NCI-H69 (cell line): ENCODE measurements at regions not wholly inside any gene's neighbourhood (a gene's known extent, or its start where the extent isn't known, plus 50 kb on each side); places are given as distances from the start of the nearest gene placed in this dataset.
"Not testable (repeated sequence)": the region's sequence is repeated elsewhere in the genome, so short reads cannot be mapped to it uniquely, and the experiment has no call there.

Experiments used
- DNase-seq: peaks from one replicate; lab custom pipeline; 2025; lab: John Stamatoyannopoulos, UW

DNA sequence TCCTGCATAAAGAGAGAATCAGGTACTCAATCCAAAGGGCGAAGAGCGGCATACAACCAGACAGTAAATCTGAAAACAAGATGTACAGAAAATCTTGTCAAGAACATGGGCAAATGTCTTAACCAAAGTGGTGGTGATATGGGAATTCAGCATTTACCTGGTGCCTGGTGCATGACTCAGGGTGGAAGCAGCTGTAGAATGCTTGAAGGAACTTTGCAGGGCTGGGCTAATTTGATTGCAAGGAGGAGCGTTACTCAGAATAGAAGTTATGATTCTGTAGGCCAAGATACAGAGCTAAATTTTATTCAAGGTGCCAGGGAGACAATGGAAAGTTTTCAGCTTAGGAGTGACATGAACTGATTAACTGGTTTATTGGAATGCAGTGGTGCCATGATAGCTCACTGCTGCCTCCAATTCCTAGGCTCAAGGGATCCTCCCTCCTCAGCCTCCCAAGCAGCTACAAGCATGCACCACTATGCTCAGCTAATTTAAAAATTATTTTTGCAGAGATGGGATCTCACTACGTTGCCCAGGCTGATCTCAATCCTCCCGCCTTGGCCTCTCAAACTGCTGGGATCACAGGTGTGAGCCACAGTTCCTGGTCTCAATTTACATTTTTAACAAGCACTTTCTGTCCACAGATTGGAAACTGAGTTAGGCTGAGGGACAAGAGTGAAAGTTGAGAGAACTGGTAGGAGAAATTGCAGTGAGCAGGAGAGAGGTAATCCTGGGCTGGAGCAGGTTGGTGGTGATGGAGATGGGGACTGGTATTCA lies 91.5 kb upstream of the TBC1D5 start:
- no peak for DNase-seq

DNA sequence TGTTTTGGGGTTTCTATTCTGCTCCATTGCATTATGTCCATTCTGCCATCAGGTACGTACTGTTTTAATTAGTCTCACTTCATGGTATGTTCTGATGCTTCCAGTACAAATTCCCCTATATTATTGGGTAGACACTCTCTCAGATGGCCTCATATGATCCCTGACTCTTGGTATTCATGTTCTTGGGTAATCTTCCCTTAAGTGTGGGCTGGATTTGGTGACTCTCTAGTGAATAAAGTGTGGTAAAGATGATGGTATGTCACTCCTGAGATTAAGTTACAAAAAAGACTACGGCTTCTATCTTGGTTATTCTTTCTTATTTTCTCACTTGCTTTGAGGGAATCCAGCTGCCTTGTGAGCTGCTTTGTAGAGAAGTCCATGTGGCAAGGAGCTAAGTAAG lies 89.6 kb upstream of the TBC1D5 start:
- no peak for DNase-seq

DNA sequence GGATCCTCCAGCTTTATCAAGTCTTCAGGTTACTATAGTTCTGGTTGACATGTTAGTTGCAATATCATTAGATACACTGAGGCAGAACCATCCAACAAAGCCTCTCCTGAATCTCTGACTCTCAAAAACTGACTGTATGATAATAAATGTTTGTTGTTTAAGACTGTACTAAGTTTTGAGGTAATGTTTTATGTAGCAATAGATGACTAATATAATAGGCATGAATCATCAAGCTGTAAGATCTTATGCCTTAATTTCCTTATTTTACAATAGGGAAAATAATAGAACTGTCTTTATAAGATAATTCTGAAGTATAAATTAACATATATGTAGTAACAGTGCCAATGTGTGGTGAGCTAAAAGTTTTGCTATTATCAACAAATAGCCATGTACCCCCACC lies 88.9 kb upstream of the TBC1D5 start:
- DNase-seq, result no peak

DNA sequence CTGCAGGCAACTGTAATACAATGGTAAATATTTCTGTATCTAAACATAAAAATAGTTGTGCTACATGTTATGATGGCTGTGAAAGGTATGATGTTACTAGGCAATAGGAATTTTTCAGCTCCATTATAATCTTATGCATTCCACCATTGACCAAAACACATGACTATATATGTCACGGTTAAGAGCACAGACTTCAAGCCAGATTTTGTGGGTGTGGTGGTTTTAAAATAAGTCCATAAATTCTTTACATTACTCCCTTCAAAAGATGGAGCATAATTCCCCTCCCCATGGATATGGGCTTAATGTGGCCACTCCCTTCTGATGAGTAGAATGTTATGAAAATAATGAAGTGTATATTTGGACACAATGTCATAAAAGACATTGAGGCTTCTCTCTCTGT lies 88.4 kb upstream of the TBC1D5 start:
- no peak for DNase-seq

DNA sequence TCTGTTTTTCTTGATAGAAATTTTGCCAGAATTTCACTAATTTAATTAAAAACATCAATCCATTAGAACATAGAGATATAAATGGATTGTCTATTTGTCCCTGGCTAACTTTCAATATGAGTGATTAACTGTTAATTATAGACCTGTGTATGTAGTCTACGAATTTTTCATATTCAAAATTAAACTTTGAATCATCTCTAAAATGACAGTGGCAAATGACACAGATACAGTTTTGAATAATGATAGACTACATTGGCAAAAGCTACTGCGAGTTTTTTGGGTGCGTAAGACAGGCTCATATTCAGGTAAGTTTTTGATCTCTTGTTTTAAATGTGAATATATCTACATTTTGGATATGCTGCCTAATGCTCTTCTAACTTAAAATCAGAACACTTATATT lies 86.0 kb upstream of the TBC1D5 start:
- no peak for DNase-seq

DNA sequence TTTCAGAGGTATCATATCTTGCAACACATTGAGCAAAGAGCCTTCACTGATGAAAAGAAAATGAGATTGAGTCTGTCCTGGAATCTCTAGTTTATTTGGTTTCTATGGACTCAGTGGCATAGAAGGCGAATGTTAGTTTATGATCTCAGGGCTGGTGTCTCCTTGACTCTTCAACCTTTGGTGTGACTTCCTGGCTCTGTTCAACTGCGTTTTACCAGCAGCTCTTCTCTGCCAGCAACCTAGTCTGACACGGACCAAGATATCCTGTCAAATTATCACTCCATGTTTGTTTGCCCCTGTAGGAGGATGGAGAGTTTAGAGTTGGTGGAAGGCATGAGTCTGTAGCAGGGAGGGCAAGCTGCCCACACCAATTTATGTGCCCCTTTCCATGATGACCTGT lies 82.9 kb upstream of the TBC1D5 start:
- DNase-seq, result no peak

DNA sequence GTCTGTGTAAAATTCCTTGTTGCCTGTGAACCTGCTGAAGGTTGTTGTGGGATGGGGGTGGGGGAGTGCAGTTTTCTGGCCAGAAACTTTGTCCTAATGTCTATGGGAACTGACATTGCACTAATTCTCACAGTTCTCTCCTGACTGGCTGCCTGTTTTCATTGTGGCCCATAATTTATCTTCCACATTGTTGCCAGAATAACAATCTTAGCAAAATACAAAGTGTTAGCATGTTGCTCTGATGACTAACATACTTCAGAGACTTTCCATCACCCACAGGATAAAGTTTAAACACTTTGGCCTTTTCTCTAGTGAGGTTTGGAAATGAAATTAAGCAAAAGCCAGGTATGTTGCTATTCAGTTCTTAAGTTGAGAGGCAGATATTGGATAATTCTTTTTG lies 81.4 kb upstream of the TBC1D5 start:
- no peak for DNase-seq

DNA sequence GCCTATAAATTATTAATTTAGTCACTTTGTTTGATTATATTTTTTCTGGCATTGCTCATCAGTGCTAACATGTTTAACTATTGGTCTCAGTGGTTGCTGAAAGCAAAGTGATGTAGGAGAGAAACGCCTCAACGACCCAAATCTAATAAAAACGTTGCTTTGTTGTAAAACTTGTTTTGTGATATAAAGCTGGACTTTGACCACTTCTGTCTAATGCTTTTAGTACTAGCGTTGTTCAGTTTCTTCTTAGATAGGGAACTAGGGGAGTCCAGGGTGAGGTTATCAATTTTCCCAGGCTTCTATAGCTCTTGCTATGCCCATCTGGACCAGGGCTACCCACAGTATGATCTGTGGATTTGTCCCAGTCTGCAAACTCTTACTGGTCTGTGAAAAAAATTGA lies 80.6 kb upstream of the TBC1D5 start:
- no peak for DNase-seq

DNA sequence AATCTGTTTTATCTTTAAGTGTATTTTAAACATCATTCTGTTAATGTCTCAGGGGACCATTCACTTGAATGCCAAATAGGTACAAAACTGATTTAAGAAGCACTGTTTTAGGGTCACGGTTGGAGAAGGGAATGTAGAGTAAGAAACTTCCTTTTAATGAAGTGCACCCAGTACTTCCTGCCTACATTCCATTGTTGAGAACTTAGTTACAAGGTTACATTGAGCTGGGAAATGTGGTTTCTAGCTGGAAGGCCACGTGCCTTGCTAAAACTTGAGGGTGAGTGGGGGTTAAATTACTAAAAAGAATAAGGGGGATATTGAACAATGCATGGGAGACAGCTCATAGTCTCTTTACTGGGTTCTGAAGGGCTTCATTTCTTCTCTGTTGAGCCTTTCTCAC lies 78.3 kb upstream of the TBC1D5 start:
- DNase-seq, result no peak

DNA sequence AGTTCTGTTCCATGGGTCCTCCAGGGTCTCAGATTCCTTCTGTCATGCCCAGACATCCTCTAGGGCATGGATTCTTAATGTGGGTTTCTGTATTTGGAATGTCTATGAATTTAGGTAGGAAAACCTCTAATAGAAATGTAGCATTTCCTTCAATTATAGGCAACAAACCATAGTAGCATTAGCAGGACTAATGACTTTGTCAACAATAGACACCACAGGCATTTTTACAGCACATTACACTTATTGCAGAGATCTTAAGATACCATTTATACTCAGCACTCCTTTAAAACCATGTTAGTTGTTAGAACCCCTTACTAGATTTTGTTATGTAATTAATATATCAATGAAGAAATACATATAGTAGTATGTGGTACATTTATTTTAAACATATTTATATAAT lies 77.8 kb upstream of the TBC1D5 start:
- peak; percentile 24 for DNase-seq

DNA sequence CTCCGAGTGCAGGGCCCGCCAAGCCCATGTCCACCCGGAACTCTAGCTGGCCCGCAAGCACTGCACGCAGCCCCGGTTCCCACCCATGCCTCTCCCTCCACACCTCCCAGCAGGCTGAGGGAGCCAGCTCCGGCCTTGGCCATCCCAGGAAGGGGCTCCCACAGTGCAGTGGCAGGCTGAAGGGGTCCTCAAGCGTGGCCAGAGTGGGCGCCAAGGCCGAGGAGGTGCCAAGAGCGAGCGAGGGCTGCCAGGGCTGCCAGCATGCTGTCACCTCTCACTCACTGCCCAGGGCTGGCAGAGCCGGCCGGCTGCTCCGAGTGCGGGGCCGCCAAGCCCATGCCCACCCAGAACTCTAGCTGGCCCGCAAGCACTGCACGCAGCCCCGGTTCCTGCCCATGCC lies 75.5 kb upstream of the TBC1D5 start:
- DNase-seq, result not testable (repeated sequence)

DNA sequence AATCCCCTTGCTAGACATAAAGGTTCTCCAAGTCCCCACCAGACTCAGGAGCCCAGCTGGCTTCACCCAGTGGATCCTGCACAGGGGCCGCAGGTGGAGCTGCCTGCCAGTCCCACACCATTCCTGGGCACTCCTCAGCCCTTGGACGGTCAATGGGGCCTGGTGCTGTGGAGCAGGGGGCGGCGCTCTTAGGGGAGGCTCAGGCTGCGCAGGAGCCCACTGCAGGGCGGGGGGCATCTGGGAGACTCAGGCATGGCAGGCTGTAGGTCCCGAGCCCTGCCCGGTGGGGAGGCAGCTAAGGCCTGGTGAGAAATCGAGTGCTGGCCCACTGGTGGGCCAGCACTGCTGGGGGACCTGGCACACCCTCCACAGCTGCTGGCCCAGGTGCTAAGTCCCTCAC lies 75.1 kb upstream of the TBC1D5 start:
- no peak for DNase-seq

DNA sequence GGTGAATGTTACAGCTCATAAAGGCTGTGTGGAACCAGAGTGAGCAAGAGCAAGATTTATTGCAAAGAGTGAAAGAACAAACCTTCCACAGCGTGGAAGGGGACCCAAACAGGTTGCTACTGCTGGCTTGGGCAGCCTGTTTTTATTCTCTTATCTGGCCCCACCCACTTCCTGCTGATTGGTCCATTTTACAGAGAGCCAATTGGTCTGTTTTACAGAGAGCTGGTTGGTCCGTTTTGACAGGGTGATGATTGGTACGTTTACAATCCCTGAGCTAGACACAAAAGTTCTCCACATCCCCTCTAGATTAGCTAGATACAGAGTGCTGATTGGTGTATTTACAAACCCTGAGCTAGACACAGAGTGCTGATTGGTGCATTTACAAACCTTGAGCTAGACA lies 74.4 kb upstream of the TBC1D5 start:
- not testable (repeated sequence) for DNase-seq

DNA sequence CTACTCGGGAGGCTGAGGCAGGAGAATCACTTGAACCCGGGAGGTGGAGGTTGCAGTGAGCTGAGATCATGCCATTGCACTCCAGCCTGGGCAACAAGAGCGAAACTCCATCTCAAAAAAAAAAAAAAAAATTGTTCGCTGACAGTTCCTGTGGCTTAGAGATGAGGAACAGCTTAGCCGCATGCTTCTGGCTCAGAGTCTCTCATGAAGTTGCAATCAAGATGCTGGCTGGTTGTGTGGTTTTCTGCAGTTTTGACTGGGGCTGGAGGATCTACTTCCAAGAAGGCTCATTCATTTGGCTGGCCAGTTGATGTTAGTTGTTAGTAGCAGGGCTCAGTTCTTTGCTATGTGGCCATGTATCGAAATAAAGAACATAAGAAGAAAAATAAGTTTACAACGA lies 69.9 kb upstream of the TBC1D5 start:
- not testable (repeated sequence) for DNase-seq

DNA sequence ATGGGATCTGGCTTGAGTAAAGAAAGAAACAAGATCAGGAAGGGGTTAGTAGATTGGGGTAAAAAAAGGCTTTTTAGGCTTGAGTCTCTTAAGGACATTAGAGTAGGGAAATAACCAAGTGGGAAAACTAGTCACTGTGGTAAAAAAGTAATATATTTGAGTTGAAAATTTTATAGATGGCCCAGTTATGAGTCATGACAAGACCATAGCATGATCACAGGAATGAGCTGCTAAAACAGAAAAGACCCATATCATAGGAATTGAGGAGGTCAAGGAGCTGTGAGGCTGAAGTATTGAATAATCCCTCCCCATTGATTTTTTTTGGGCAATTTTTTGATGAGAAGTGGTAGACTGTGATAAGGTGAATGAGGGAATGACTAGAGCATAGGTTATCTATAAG lies 69.2 kb upstream of the TBC1D5 start:
- no peak for DNase-seq

DNA sequence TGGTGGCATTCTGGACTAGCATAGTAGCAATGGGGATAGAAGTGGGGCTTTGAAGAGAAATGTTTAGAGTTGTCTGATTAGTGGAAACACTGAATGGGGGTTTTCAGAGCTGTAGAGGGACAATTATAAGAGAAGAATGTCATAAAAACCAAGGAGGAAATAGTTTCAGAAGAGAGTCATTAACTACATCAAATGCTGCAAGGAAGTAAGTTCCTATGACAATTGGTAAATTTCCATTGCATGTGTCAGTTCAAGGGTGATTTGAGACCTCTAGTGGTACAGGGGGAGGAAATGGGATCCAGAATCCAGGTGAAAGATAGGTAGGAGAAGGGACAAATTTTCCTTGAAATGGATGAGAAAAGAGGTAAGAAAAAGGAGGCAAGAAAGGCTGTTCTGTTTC lies 68.3 kb upstream of the TBC1D5 start:
- DNase-seq, result peak; percentile 8

DNA sequence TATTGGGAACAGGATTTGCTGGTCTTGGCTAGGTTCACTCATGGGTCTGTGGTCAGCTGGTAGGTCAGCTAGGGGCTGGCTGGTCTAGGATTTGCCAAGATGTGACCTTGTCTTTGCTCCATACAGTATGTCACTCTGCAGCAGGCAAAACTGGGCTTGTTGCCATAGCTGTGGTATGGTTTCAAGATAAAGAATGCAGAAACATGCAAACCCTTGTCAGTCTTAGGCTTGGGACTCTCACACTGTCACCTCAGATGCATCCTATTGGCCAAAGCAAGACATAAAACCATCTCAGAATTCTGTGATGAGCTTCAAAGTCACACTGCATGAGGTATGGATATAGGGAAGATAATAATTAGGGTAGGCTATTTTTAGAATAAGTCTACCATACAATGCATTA lies 66.6 kb upstream of the TBC1D5 start:
- peak; percentile 8 for DNase-seq

DNA sequence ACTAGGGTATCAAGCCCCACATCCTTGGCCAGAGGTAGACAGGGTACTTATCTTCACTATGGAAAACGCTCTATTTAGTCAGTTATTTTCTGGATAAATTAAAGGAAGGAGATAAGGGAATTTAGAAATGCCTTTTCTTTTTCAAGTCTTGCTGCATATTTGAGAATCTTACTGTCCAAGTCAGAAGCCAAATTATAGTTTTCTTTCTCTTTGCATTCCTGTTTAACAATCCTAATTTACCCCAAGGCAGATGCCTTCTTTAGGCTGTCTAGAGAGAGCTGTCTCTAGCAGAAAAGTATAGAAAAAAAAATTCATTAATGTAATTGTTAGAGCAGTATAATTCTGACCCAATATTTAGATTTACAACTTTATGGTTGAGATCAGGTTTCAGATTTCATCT lies 64.4 kb upstream of the TBC1D5 start:
- DNase-seq, result no peak

DNA sequence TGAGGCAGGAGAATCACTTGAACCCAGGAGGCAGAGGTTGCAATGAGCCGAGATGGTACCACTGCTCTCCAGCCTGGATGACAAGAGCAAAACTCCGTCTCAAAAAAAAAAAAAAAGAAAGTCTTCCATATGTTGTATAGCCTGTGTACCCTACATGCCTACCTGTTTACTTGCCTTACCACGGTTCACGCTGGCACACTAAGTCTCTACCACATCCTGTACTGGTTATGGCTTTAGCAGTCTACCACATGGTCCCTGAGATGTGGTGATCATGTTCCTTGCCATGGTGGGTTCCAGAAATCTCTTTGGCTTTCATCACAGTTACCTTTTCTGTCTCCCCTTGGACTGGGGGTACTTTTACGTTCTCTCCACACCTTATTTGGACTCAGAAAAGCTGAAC lies 63.8 kb upstream of the TBC1D5 start:
- DNase-seq, result no peak

DNA sequence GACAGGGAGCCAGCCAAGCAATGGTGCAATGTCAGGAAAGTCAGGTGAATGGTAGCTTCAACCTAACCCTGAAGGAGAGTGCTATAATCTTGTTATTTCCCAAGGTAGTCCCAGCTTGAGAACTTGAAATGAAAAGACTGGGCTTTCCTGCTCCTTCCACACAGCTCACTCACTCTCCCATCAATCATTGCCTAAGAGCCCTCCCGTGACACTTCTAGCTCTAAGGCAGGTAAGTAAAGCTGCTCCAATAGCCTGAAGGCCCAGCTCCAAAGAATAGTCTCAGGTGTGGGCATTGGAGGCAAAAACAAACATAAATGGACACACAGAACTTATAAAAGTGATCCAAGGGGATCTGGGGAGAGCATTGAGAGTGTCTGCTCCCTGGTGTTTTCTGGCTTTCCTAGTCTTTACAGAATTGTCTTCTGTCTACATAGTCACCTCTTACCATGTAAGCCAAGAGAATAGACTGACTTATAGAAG lies 63.1 kb upstream of the TBC1D5 start:
- DNase-seq, result peak; percentile 16

DNA sequence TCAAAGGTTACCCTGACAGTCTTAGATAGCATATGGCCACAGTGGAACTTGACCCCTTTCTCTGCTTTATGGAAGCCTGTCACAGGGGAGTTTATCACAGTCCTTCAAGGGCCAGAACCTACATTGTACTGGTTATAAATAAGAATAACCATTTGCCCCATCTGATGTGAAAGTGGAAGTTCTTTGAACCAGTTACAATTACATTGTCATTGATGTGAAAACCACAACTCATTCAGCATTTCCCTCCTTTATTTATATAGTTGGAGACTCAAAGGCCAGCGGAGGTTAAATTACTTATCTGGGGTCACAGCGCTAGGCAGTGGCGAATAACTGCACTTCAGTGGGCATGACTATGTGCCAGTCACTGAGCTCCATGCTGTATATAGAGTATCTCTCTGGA lies 60.5 kb upstream of the TBC1D5 start:
- DNase-seq, result no peak

DNA sequence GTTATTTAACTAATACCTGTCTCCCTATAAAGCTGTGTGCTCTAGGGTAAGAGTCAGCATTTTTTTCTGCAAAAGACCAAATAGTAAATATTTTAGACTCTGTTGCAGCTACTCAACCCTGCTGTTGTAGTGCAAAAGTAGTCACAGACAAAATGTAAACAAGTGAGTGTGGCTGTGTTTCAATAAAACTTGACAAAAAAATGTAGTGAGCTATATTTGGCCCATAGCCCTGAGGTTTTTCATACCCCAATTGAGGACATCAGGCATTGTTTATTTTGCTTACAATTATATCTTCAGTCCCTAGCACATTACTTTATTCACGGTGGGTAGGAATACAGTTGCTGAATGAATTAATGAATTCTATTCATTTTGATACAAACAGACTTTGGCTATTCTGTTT lies 58.7 kb upstream of the TBC1D5 start:
- DNase-seq, result no peak

DNA sequence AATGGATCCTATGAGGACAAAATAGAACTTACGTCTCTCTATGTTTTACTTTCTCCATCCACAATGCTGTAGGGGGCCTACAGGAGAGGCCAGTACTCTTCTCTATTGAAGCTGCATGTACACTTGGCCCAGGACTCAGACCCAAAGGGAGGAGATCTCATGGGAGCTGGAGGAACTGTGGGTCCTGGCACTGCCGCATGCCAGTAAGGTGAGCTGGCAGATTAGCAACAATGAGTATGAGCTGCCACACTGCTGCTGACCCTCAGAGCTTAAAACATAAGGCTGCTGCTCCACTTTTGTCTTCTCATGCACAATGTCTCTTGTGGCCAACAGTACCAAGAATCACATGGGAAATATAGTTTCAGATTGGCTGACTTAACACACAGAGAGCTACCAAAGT lies 57.8 kb upstream of the TBC1D5 start:
- no peak for DNase-seq

DNA sequence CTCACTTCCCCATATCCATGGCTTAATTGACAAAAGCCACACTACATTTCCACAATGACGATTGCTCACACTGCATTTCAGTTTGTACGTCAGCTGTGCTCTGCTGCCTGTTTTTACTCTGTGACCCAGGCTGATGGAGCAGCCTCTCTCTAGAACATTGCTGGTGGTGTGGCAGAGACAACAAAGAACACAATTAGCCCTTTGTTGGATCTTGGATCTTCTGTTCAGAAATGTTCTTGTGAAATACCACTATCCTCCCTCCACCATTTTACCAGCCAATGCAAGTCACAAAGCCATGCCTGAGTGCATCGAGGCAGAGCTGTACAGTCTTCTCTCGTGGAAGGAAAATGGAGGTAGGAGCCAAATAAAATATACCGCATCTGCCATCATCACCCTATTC lies 56.9 kb upstream of the TBC1D5 start:
- DNase-seq, result no peak
